NK-92 (cell line): ENCODE measurements at regions not wholly inside any gene's neighbourhood (a gene's known extent, or its start where the extent isn't known, plus 50 kb on each side); places are given as distances from the start of the nearest gene placed in this dataset.
"Not testable (repeated sequence)": the region's sequence is repeated elsewhere in the genome, so short reads cannot be mapped to it uniquely, and the experiment has no call there.

Experiments
- DNase-seq: peaks from one replicate; lab custom pipeline; 2025; ENCODE audit not compliant: unreplicated experiment; lab: John Stamatoyannopoulos, UW

DNA sequence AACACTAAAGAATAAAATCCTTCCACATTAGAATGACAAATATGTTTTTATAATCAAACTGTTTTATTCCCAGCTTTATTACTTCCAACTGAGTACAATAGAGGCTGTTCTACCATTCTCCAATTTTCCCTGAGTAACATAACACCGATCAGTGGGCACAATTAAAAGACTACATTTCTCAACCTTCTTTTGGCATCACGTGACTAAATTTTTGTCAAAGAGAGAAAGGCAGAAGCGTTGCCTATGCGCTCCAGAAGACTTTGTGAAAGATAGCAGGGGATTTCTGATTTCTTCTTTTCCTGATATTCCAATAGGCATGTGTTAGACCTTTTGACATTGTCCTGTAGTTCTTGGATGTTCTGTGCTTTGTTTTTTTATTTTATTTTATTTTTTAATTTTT lies 1705.6 kb upstream of the PCDH7 start:
- DNase-seq: no peak

DNA sequence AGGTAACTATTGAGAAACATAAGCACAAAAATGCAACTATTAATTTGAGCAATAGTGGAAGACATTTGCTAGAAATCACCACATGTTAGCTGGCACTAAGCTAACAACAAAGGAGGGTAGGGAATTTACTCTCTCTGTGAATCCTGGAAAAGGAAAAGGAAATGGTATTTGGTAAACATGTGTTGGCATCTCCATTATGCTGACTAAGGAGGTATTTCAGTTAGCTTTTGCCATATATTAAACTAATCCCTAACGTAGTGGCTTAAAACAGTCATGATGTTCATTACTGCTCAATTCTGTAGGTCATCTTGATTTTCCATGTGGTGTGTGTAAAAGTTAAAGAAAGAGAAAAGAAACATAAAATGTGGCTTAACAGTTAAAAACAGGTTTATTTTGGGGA lies 1686.5 kb upstream of the PCDH7 start:
- no peak for DNase-seq

DNA sequence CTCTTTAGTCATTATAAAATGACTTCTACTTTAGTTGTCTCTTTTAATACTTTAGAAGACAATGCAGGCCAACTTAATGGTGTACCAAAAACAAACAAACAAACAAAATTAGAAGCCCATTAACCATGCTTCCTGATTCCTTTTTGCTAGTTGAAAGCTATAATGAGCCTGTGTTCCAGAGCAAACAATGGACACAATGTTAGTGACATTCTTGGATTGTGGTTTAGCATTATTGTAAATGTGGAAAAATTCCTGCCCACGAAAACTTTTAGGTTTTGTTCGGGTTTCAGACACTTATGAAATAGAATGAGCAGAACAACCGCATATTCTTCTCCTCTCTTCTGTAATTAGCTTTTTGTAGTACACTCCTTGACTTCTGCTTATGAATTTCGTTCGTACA lies 1682.7 kb upstream of the PCDH7 start:
- DNase-seq: no peak

DNA sequence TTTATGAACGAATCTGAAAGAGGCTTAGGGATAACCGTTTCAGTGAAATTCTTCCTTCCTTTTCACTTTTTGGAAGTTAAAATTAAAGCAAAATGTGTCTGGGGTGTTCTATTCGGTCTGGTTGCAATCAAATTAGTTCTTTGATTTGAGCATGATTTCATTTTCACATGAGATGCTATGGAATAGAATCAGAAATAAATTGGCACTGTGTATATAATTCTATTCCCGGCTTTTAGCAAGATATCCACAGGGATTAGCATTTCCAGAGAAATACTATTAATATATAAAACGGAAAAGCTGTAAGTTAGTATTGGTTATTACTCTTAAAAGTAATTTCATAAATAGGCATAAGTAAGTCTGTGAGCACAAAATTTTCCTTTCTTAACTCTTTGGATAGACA lies 1676.8 kb upstream of the PCDH7 start:
- DNase-seq: no peak

DNA sequence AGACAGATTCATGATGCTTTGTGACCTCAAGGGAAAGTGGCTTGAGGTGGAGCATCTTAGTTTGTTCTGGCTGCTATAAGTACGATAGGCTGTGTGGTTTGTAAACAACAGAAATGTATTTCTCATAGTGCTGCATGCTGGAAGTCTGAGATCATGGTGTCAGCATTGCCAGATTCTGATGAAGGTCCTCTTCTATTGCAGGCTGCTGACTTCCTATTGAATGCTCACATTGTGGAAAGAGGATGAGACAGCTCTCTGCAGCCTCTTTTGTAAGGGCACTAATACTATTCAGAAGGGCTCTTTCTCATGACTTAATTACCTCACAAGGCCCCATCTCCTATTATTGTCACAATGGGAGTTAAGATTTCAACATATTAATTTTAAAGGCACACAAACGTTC lies 1674.0 kb upstream of the PCDH7 start:
- DNase-seq: no peak

DNA sequence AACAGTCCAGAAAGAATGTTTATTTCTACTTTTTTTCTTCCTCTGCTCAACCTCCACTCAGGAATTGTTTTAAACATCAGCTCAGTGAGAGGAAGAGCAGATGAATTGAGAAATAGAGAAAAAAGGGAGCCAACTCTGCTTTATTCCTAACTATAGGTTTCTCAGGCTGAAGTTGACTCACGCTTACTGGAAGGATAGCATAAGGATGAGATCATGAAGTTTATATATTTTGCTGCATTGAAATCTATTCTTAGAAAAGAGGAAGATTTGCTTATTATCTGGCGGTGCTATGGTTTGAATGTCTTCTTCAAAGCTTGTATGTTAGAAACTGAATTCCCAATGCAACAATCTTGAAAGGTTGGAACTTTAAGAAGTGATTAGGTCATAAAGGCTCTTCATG lies 1673.4 kb upstream of the PCDH7 start:
- DNase-seq: no peak

DNA sequence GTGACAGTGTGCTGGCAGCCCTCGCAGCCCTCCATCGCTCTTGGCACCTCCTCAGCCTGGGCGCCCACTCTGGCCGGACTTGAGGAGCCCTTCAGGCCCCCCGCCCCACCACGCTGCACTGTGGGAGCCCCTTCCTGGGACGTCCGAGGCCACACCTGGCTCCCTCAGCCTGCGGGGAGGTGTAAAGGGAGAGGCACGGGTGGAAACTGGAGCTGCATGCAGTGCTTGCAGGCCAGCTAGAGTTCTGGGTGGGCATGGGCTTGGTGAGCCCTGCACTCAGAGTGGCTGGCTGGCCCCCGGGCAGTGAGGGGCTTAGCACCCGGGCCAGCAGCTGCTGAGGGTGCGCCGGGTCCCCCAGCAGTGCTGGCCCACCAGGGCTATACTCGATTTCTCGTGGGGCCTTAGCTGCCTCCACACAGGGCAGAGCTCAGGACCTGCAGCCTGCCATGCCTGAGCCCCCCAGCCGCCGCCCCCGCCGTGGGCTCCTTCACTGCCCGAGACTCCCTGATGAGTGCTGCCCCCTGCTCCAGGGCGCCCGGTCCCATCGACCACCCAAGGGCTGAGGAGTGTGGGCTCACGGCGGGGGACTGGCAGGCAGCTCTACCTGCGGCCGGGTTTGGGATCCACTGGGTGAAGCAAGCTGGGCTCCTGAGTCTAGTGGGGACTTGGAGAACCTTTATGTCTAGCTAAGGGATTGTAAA lies 1672.7 kb upstream of the PCDH7 start:
- DNase-seq: no peak

DNA sequence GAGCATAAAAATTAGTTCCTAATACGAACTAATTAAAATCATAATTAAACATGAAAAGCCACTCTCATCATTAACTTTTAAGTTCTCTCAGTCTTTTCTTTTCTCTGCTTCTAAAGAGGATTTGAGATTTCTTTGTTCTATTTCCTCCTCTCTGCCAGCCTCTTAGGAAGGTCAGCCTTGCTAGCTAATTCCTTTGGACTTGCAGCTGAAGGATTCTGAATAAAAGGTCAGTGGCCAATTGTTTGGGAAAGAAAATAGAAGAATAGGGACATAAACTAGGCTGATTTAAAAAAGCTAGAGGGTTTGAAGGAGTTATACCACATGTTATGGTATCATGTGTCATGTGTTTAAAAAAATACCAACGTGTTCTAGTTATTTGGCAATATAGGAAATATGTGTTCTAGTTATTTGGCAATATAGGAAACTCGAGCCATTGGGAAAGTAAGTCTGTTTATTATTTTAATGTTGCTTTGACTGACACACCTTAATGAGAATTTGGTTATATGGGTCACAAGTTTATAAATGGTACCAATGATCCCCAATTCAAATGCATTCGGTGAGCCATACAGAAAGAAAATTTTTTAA lies 1668.7 kb upstream of the PCDH7 start:
- no peak for DNase-seq

DNA sequence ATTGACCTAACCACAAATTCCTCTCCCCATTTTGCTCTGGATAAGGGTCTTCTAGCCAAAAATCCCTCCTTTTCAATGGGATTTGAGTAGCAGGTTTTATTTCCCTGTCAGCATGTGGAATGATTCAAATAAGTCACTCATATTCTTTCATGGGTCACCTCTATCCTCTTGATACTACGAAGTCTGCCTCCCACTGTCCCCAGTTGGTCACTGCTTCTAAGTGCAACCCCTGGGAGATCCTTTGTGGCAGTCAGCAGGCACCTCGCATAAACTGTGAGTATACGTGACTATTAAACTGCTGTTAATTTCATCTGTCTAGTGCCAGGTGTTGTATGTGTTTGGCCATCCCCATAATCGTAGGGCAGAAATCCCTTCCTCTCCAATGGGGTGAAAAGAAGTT lies 1667.9 kb upstream of the PCDH7 start:
- DNase-seq: no peak

DNA sequence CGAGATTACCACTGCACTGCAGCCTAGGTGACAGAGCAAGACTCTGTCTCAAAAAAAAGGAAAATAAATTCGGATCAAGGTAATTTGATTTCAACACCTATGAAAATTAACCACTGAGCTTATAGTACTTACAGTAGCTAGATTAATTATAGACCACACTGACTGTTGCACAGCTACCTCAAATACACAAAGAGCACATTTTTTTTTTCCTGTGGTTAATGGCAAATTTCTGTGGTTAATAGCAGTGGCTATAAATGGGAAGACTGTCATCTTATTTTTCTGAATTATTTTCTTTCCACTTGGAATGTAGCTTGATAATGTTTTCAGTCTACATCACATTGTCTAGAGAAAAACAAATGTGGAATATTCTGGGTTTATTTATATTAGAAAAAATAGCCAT lies 1661.6 kb upstream of the PCDH7 start:
- no peak for DNase-seq

DNA sequence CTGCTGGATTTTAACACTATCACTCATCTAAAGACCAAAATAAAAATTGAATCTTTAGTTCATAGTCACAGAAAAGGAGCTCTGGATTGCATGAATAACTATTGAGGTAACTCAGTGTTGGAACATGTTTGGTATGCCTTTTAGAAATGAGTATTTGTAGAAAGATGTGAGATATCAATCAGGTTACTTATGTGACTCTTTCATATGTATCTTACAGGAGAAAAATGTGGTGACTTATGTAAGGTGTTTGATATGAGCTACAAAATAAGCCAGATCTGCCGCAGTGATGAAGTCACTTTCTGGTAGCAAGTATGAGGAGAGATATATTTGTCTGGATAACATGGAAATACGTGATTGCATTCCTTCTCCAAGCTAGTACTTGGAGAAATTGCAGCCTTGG lies 1653.3 kb upstream of the PCDH7 start:
- no peak for DNase-seq

DNA sequence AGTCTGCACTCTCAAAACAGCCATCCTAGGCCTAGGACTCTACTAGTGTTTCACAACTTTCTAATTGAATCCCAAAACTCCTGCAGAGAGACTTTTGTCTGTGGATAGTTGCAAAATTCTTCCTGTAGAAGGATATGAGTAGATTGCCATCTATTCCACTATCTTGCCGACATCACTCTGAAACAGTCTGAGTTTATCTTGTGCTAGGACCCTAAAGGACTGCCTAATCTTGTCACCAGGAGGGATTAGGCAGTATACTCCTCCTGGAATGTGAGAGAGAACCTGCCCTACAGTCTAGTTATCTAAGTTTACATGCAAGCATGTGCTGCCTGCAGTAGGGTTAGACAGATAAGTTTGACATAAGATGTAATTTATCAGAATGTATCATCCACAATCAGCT lies 1646.6 kb upstream of the PCDH7 start:
- DNase-seq: no peak

DNA sequence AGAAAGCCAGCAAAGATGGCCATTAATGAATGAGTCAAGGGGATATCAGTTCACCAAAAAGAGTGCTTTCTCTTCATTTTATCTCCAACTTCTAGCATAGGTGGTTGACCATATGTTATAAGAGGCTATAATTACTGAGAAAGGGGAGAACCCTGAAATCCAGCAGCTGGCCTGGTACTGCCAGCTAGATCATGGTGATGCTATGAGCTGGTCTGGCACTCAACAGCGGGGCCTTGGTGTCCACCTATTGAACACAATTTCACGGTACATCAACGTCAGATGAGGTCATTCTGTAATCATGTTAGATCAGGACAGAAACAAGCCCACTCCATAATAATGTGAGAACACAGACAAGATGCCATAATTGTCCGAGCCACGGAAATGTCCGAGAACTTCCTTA lies 1644.8 kb upstream of the PCDH7 start:
- no peak for DNase-seq

DNA sequence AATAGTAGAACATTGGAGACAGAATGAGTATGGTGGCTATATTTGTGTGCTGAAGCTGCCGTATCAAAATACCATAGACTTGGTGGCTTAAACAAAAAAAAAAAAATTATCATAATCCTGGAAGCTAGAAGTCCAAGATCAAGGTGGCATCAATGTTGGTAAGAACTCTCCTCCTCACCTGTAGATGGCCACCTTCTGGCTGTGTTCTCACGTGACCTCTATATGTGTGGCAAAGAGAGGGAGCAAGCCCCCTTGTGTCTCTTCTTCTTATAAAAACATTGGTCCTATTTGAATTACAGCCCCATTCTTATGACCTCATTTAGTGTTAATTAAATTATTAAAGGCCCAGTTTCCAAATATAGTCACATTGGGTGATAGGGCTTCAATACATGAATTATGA lies 1640.9 kb upstream of the PCDH7 start:
- DNase-seq: no peak

DNA sequence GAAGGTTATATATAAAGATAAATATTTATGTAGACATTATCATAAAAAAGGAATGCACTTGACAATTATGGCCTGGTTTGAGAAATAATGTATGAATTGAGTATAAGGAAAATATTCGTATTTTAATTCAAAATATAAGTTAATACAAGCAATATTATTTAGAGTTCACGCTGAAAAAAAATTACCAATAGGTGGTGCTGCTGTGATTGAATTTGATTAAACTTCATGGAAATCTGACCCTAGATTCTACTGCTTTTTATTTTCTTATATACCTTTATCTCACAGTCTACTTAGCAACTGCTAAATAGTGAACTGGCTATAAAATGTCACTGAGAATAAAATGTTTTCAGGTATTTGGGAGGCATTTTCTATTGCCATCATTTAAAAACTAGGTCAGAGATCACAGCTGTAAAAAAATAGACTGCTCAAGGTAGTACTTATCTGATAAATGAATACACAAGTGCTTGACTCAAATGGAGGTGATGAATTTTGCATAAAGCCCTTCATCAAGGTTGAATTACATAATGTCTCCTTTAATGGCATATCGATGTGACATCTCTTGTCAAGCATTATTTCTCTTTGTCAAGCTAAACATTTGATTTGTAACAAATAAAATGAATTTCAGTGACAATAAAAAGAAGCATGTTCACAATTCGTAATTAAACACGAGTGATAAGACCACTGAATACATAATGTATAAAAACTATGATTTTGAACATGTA lies 1638.8 kb upstream of the PCDH7 start:
- no peak for DNase-seq

DNA sequence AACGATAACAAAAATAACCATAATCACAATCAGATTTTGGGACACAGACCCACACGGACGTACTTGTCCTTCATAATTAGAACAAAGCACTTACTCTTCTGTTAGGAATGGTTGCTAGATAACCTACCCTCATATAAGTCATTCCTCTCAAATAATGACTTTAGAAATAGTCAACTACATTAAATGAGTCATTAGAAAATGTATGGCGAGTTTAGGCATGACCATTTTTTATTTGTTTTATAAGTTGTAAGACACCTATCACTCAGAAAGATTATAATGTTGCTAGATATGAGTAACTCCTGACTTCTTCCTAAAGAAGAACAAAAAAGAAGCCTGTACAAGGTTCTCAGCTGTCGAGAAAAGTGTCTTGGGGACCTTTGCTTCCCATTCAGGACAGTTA lies 1637.5 kb upstream of the PCDH7 start:
- no peak for DNase-seq

DNA sequence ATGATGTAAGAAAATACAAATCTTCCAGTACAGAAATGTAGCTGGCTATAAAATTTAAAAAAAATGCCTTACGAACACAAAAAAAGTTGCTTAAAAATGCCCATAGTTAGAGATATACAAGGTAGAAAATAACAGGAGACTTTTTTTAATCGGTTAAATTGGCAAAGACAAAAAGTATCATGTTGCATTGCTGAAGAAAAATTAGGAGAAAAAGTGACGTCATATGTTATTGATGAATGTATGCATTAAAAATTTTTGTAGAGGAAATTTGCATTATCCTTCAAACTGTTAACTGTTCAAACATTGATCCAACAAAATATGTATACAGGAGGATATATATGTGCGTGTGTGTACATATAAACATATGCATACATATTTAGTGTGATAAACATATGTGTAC lies 1634.4 kb upstream of the PCDH7 start:
- DNase-seq: no peak

DNA sequence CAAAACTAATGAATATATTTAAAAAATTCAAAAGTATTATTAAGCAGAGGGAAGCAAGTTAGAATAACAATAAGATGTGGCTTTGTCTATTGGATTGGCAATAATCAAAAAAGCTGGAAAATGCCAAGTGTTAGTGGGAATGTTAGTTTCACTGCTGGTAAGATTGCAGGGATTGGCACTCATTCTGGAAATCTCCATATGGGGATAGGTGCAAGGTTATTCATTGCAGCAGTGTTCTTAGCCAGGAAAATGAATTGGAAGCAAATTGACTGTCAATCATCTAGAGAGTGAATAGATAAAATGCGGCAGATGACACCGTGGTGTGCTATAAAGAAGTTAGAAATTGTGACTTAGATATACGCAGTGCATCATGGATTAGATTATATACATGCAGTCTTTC lies 1615.5 kb upstream of the PCDH7 start:
- no peak for DNase-seq

DNA sequence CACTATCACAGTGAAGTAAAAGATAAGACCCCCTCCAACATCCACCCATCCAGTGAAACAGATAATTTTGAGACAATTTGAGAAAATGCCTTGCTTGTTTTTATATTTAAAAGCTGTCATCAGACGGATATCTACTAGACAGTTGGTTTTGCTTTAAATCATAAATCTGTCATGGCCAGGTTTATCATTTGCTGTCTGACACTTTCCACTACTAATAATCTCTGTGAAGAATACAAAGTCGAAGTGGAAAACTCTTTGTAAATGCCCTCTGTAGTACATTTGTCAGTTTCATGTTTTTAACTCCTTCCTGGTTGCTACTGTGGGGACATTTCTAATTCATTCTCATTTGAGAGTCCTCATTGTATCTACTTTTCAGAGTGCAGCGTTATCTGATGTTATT lies 1606.2 kb upstream of the PCDH7 start:
- DNase-seq: no peak

DNA sequence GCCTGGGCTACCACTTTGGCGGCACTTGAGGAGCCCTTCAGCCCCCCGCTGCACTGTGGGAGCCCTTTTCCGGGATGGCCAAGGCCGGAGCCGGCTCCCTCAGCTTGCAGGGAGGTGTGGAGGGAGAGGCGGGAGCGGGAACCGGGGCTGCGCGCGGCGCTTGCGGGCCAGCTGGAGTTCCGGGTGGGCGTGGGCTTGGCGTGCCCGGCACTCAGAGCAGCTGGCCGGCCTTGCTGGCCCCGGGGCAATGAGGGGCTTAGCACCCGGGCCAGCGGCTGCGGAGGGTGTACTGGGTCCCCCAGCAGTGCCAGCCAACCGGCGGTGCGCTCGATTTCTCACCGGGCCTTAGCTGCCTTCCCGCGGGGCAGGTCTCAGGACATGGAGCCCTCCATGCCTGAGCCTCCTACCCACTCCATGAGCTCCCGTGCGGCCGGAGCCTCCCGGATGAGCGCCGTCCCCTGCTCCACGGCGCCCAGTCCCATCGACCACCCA lies 1602.9 kb upstream of the PCDH7 start:
- DNase-seq: not testable (repeated sequence)

DNA sequence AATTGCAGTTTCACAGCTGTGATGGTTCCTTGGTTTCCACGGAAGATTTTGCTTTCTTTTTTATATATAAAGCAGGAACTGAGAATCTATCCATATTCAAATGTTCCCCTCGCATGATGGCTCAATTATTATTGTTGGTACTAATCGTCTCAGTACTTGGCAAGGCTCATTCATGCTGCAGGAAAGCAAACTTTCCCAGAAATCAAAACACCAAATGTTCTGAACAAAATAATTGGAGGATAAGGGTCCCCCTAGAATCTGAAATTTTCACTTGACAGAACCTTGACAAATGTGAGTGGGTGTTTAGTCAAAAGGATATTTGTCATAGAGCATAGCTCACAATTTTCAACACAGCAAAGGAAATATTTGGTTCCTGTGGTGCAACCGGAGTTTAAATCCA lies 1598.6 kb upstream of the PCDH7 start:
- DNase-seq: no peak

DNA sequence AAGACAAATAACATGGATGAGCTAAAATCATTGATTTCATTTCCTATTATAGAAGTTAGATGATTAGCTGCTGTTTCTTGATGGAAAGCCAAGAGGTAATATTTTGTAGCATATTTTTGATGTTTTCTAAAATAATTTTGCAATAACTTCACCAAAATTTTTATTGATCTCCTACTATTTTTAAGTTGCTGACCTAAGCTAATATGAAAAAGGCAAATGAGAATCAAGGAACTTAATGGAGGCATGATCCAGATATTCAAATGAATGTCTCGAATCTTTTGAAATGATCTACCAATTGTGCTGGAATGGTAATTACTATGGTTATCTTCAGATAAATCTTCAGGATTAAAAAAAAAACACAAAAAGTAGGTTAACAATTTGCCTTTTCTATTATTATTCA lies 1591.4 kb upstream of the PCDH7 start:
- DNase-seq: no peak
